GM19395 (cell line): ENCODE measurements at regions not wholly inside any gene's neighbourhood (a gene's known extent, or its start where the extent isn't known, plus 50 kb on each side); places are given as distances from the start of the nearest gene placed in this dataset.

Experiments
- ATAC-seq: cut with Tn5 transposase; IDR thresholded peaks from one replicate; pipeline ENCODE4 v1.9.1; 2021; ENCODE audit warnings: mild to moderate bottlenecking, moderate library complexity; ENCODE audit not compliant: unreplicated experiment

- no peak for ATAC-seq
Measured at GRCh38 chr3:162170581-162170980, 674.0 kb downstream of the OTOL1 start.

- ATAC-seq: no peak
Measured at GRCh38 chr3:162171970-162172369, 675.4 kb downstream of the OTOL1 start.

- ATAC-seq: no peak
Measured at GRCh38 chr3:162175145-162175544, 678.5 kb downstream of the OTOL1 start.

GRCh38 chr3:162175878-162176277 lies 679.3 kb downstream of the OTOL1 start:
- ATAC-seq: no peak

GRCh38 chr3:162183440-162183839 lies 686.8 kb downstream of the OTOL1 start:
- ATAC-seq: no peak

GRCh38 chr3:162192340-162193029 lies 695.9 kb downstream of the OTOL1 start:
- ATAC-seq: no peak

GRCh38 chr3:162193148-162194095 lies 696.8 kb downstream of the OTOL1 start:
- ATAC-seq: no peak

GRCh38 chr3:162195147-162195546 lies 698.5 kb downstream of the OTOL1 start:
- no peak for ATAC-seq

- no peak for ATAC-seq
Measured at GRCh38 chr3:162196964-162197363, 700.4 kb downstream of the OTOL1 start.

- no peak for ATAC-seq
Measured at GRCh38 chr3:162200836-162201235, 704.2 kb downstream of the OTOL1 start.

- no peak for ATAC-seq
Measured at GRCh38 chr3:162206648-162207047, 710.0 kb downstream of the OTOL1 start.

- ATAC-seq: no peak
Measured at GRCh38 chr3:162211470-162211869, 714.9 kb downstream of the OTOL1 start.

GRCh38 chr3:162213196-162213595 lies 716.6 kb downstream of the OTOL1 start:
- ATAC-seq: no peak

GRCh38 chr3:162213956-162214355 lies 717.3 kb downstream of the OTOL1 start:
- ATAC-seq: no peak

GRCh38 chr3:162217647-162218046 lies 721.0 kb downstream of the OTOL1 start:
- ATAC-seq: no peak

- ATAC-seq: no peak
Measured at GRCh38 chr3:162218479-162218878, 721.9 kb downstream of the OTOL1 start.

GRCh38 chr3:162224746-162225145 lies 728.1 kb downstream of the OTOL1 start:
- no peak for ATAC-seq

- ATAC-seq: no peak
Measured at GRCh38 chr3:162236949-162237348, 740.3 kb downstream of the OTOL1 start.

- no peak for ATAC-seq
Measured at GRCh38 chr3:162250782-162251181, 754.2 kb downstream of the OTOL1 start.

GRCh38 chr3:162262129-162262528 lies 765.5 kb downstream of the OTOL1 start:
- no peak for ATAC-seq

GRCh38 chr3:162263596-162263995 lies 767.0 kb downstream of the OTOL1 start:
- ATAC-seq: no peak
